K562 (cell line): ENCODE measurements at regions not wholly inside any gene's neighbourhood (a gene's known extent, or its start where the extent isn't known, plus 50 kb on each side); places are given as distances from the start of the nearest gene placed in this dataset.

Source experiments
- EZH2 ChIP-seq: IDR thresholded peaks from 2 replicates; pipeline ENCODE4 v1.6.1; 2012; ENCODE audit warnings: low read depth, mild to moderate bottlenecking, inconsistent platforms, low read length, borderline replicate concordance
- JUND ChIP-seq, 2 experiments: IDR thresholded peaks; 2 replicates in 1 of 2; 3 replicates in 1 of 2; pipeline ENCODE4 v1.6.1; 2011; ENCODE audit warnings: borderline replicate concordance in 2 of 2, low read depth in 2 of 2, low read length in 2 of 2, improper control_type of control experiment in 1 of 2, missing biosample characterization in 1 of 2, missing genetic modification characterization in 1 of 2, missing genetic modification reagents in 1 of 2
- POLR2A ChIP-seq: fragments of 450-650 bp; conservative IDR thresholded peaks from 2 replicates; pipeline ENCODE4 v1.6.1; 2016
- SMARCE1 ChIP-seq: fragments of 450-650 bp; IDR thresholded peaks from 2 replicates; pipeline ENCODE4 v1.7.1; 2016; ENCODE audit warnings: mild to moderate bottlenecking
- ZNF232 ChIP-seq: sonication (generic); formaldehyde crosslinking; IDR thresholded peaks from 2 replicates; pipeline ENCODE4 v1.8.0; 2022; ENCODE audit warnings: mild to moderate bottlenecking, missing genetic modification reagents

GRCh38 chr3:72690629-72691028, 157.6 kb downstream of the SHQ1 start:
- TF ChIP-seq SMARCE1 (no peak), EZH2 (no peak), ZNF232 (CRISPR knock-in tag) (no peak), POLR2A (no peak), JUND (IDR thresholded peaks at IDR 0.05; ENCODE audit: borderline replicate concordance, low read depth, low read length) (no peak), JUND (tag; IDR thresholded peaks at IDR 0.05; ENCODE audit: borderline replicate concordance, low read depth, low read length) (no peak)
